GM10266 (cell line): ENCODE measurements at regions not wholly inside any gene's neighbourhood (a gene's known extent, or its start where the extent isn't known, plus 50 kb on each side); places are given as distances from the start of the nearest gene placed in this dataset.

Experiments used
- DNase-seq: peaks from one replicate; pipeline ENCODE4 v3.0.0; 2012; ENCODE audit errors: extremely low spot score
- CTCF ChIP-seq: IDR thresholded peaks from 2 replicates; pipeline ENCODE4 v1.5.1; 2012; ENCODE audit warnings: mild to moderate bottlenecking, low read depth; ENCODE audit not compliant: control insufficient read depth, insufficient read depth; ENCODE audit errors: missing control alignments

- no peak for DNase-seq
- TF ChIP-seq CTCF, result no peak
Observed at GRCh38 chr11:8839306-8839956, 71.6 kb upstream of the AKIP1 start.

- no peak for TF ChIP-seq CTCF
- DNase-seq, result no peak
Observed at GRCh38 chr11:8839957-8840945, 70.7 kb upstream of the AKIP1 start.

- no peak for DNase-seq
- no peak for TF ChIP-seq CTCF
Observed at GRCh38 chr11:8841899-8842298, 69.1 kb upstream of the AKIP1 start.

GRCh38 chr11:8858808-8859207 is 52.2 kb upstream of the AKIP1 start:
- TF ChIP-seq CTCF, result no peak
- no peak for DNase-seq
